Stimulated activated CD4-positive, alpha-beta T cell treated with anti-CD3 and anti-CD28 coated beads, Interleukin-15, amount 100 ng/mL, for 1 hour (primary cell): ENCODE measurements at regions not wholly inside any gene's neighbourhood (a gene's known extent, or its start where the extent isn't known, plus 50 kb on each side); places are given as distances from the start of the nearest gene placed in this dataset.
"Not testable (repeated sequence)": the region's sequence is repeated elsewhere in the genome, so short reads cannot be mapped to it uniquely, and the experiment has no call there.

Experiments used
- DNase-seq, 2 donors: peaks; one replicate each; pipeline ENCODE4 v3.0.0-alpha.2; 2020; ENCODE audit warnings: low read depth in 1 of 2, low spot score in 1 of 2

GRCh38 chr11:69948256-69949141 is 129.3 kb upstream of the FGF3 start:
- no peak for DNase-seq

GRCh38 chr11:69949327-69949726 is 128.8 kb upstream of the ANO1 start:
- no peak for DNase-seq

- DNase-seq, result no peak
These were observed 128.0 kb upstream of the ANO1 start for GRCh38 chr11:69950120-69950519.

- no peak for DNase-seq
These were observed 127.5 kb upstream of the ANO1 start for GRCh38 chr11:69950621-69951020.

GRCh38 chr11:69951821-69952220 is 126.3 kb upstream of the ANO1 start:
- no peak for DNase-seq

- DNase-seq, result not testable (repeated sequence)
These were observed 125.7 kb upstream of the ANO1 start for GRCh38 chr11:69952229-69952975.

- no peak for DNase-seq
These were observed 124.8 kb upstream of the ANO1 start for GRCh38 chr11:69953356-69953755.

- no peak for DNase-seq
These were observed 123.4 kb upstream of the ANO1 start for GRCh38 chr11:69954756-69955155.

- DNase-seq, result no peak
These were observed 121.4 kb upstream of the ANO1 start for GRCh38 chr11:69956669-69957190.

GRCh38 chr11:69957849-69958248 is 120.3 kb upstream of the ANO1 start:
- DNase-seq, result no peak

- no peak for DNase-seq
These were observed 119.8 kb upstream of the ANO1 start for GRCh38 chr11:69958308-69958707.

- no peak for DNase-seq
These were observed 118.7 kb upstream of the ANO1 start for GRCh38 chr11:69959461-69959860.

GRCh38 chr11:69961738-69962137 is 116.4 kb upstream of the ANO1 start:
- no peak for DNase-seq

- no peak for DNase-seq
These were observed 116.0 kb upstream of the ANO1 start for GRCh38 chr11:69962152-69962551.

- DNase-seq, result no peak
These were observed 114.4 kb upstream of the ANO1 start for GRCh38 chr11:69963533-69964246.

GRCh38 chr11:69964247-69964643 is 113.9 kb upstream of the ANO1 start:
- no peak for DNase-seq

- DNase-seq, result no peak
These were observed 112.1 kb upstream of the ANO1 start for GRCh38 chr11:69965821-69966582.

GRCh38 chr11:69966583-69966835 is 111.6 kb upstream of the ANO1 start:
- DNase-seq, result no peak

GRCh38 chr11:69966910-69967483 is 111.1 kb upstream of the ANO1 start:
- no peak for DNase-seq

GRCh38 chr11:69967484-69967883 is 110.6 kb upstream of the ANO1 start:
- no peak for DNase-seq
